GM23248 (cell line): ENCODE measurements at regions not wholly inside any gene's neighbourhood (a gene's known extent, or its start where the extent isn't known, plus 50 kb on each side); places are given as distances from the start of the nearest gene placed in this dataset.

Source experiments
- DNase-seq: peaks from one replicate; pipeline ENCODE4 v3.0.0-alpha.2; 2015
- H2AFZ ChIP-seq: fragments of 200-600 bp; sonication (generic); 2 replicates; pipeline ENCODE4 v1.6.1; 2016; ENCODE audit warnings: antibody characterized with exemption
- H3F3A ChIP-seq: fragments of 200-600 bp; sonication (generic); 2 replicates; pipeline ENCODE4 v1.6.1; 2016; ENCODE audit warnings: mild to moderate bottlenecking, antibody characterized with exemption, mixed run types; ENCODE audit not compliant: insufficient read depth
- H3K27ac ChIP-seq: fragments of 200-600 bp; sonication (generic); 2 replicates; pipeline ENCODE4 v1.5.1; 2016; ENCODE audit warnings: mild to moderate bottlenecking
- H3K27me3 ChIP-seq: fragments of 200-600 bp; sonication (generic); replicated peaks from 2 replicates; pipeline ENCODE4 v1.6.1; 2016; ENCODE audit warnings: mild to moderate bottlenecking; ENCODE audit not compliant: insufficient read depth
- H3K36me3 ChIP-seq: fragments of 200-600 bp; sonication (generic); 2 replicates; pipeline ENCODE4 v1.6.1; 2016; ENCODE audit warnings: low read depth, mild to moderate bottlenecking
- H3K4me1 ChIP-seq: fragments of 200-600 bp; sonication (generic); 2 replicates; pipeline ENCODE4 v1.6.1; 2016; ENCODE audit warnings: mild to moderate bottlenecking; ENCODE audit not compliant: insufficient read depth
- H3K4me2 ChIP-seq: fragments of 200-600 bp; sonication (generic); one replicate; pipeline ENCODE4 v1.6.1; 2016; ENCODE audit warnings: mild to moderate bottlenecking; ENCODE audit not compliant: unreplicated experiment
- H3K4me3 ChIP-seq: fragments of 200-600 bp; sonication (generic); 2 replicates; pipeline ENCODE4 v1.5.1; 2016; ENCODE audit warnings: mild to moderate bottlenecking
- H3K79me2 ChIP-seq: fragments of 200-600 bp; sonication (generic); 2 replicates; pipeline ENCODE4 v1.6.1; 2016; ENCODE audit warnings: mild to moderate bottlenecking; ENCODE audit not compliant: insufficient read depth
- H3K9ac ChIP-seq: fragments of 200-600 bp; sonication (generic); 2 replicates; pipeline ENCODE4 v1.6.1; 2016; ENCODE audit warnings: mild to moderate bottlenecking
- H3K9me2 ChIP-seq: fragments of 200-600 bp; sonication (generic); 2 replicates; pipeline ENCODE4 v1.6.1; 2016; ENCODE audit warnings: mixed run types, mild to moderate bottlenecking, moderate library complexity; ENCODE audit not compliant: insufficient read depth
- H3K9me3 ChIP-seq: fragments of 200-600 bp; sonication (generic); one replicate; pipeline ENCODE4 v1.6.1; 2017; ENCODE audit warnings: low read depth
- H4K20me1 ChIP-seq: fragments of 200-600 bp; sonication (generic); 2 replicates; pipeline ENCODE4 v1.6.0; 2016; ENCODE audit not compliant: insufficient read depth
- EZH2 ChIP-seq: fragments of 200-600 bp; sonication (generic); IDR thresholded peaks from 2 replicates; pipeline ENCODE4 v1.6.1; 2018; ENCODE audit warnings: antibody characterized with exemption, mild to moderate bottlenecking; ENCODE audit not compliant: insufficient read depth, poor library complexity, severe bottlenecking
- EZH2phosphoT487 ChIP-seq: fragments of 200-600 bp; sonication (generic); IDR thresholded peaks from 2 replicates; pipeline ENCODE4 v1.6.1; 2018; ENCODE audit warnings: antibody characterized with exemption, moderate library complexity, mild to moderate bottlenecking, low read depth; ENCODE audit not compliant: insufficient read depth
- WGBS, 2 experiments: methylation state at CpG; one replicate each; pipeline ENCODE4 v1.1.6; 2015 to 2017; ENCODE audit warnings: low lambda C conversion rate in 2 of 2, low coverage in 1 of 2; ENCODE audit errors: missing lambda C conversion rate in 2 of 2; 5-methylcytosine and 5-hydroxymethylcytosine counted together
- in situ Hi-C: fragments of 300-500 bp; cut with MboI; formaldehyde crosslinking; loops from 2 replicates; pipeline ENCODE4 v1.15.0; 2020

GRCh38 chr1:3954170-3955169 is 54.4 kb upstream of the C1orf174 start:
- TF ChIP-seq EZH2, result no peak
- TF ChIP-seq EZH2phosphoT487, result no peak
- H3K36me3 ChIP-seq, result no peaks in the 10 kb centered on the region
- H3K27ac ChIP-seq, result no peak overlapping the region
- no peaks in the 10 kb centered on the region for H3K79me2 ChIP-seq
- H3K9me2 ChIP-seq, result no peaks in the 10 kb centered on the region
- H3K9ac ChIP-seq, result no peak overlapping the region
- no peaks in the 10 kb centered on the region for H4K20me1 ChIP-seq
- no peaks in the 10 kb centered on the region for H3F3A ChIP-seq
- H2AFZ ChIP-seq, result no peak overlapping the region
- no peaks in the 10 kb centered on the region for H3K4me1 ChIP-seq
- WGBS, 2 experiments, result 18 to 19% methylated on average over 25 to 29 of the region's 29 CpGs
- H3K9me3 ChIP-seq, result no peaks in the 10 kb centered on the region
- H3K4me2 ChIP-seq, result no peak overlapping the region
- H3K4me3 ChIP-seq, result no peak overlapping the region
- no peak for DNase-seq
- in situ Hi-C loops, result no loop called here
- no peaks in the 10 kb centered on the region for H3K27me3 ChIP-seq

DNA sequence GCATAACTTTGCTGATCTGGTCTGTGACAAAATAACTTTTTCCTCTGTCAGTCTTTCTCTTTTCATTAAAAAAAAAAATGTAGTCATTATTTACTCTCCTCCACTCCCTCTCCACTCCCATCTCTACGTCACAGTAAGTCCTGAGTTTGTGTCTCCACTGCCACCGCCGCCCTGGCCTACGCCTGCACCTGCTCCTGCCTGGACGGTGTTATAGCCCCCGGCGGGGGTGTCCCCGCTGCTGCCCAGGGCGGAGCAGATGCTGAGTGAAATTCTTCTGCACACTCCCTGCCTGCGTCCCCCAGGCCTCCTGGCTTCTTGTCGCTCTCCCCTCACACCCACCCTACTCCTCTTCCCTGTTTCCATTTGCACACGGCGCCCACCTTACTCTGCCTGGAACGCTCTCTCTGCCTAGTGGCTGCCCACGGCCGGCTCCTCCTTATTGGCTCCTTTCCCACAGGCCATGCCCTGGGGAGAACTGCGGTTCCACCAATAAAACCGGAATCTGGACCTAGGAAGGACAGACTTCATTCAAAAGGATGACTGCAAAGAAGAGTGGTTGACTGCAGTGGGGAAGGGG is 55.2 kb upstream of the C1orf174 start:
- TF ChIP-seq EZH2 (no peak), EZH2phosphoT487 (no peak)
- Histone ChIP-seq H3K27ac (no peak overlapping the region), H3K4me3 (no peak overlapping the region), H3K9me2 (no peaks in the 10 kb centered on the region), H3K79me2 (no peaks in the 10 kb centered on the region), H3K4me2 (no peak overlapping the region), H4K20me1 (no peaks in the 10 kb centered on the region), H3K9me3 (no peaks in the 10 kb centered on the region), H3K4me1 (no peaks in the 10 kb centered on the region), H3F3A (no peaks in the 10 kb centered on the region), H3K36me3 (no peaks in the 10 kb centered on the region), H3K9ac (no peak overlapping the region), H2AFZ (no peak overlapping the region), H3K27me3 (no peaks in the 10 kb centered on the region)
- in situ Hi-C loops, result no loop called here
- no peak for DNase-seq
- WGBS, 2 experiments, result 32% methylated on average over 17 to 18 of the region's 18 CpGs

DNA sequence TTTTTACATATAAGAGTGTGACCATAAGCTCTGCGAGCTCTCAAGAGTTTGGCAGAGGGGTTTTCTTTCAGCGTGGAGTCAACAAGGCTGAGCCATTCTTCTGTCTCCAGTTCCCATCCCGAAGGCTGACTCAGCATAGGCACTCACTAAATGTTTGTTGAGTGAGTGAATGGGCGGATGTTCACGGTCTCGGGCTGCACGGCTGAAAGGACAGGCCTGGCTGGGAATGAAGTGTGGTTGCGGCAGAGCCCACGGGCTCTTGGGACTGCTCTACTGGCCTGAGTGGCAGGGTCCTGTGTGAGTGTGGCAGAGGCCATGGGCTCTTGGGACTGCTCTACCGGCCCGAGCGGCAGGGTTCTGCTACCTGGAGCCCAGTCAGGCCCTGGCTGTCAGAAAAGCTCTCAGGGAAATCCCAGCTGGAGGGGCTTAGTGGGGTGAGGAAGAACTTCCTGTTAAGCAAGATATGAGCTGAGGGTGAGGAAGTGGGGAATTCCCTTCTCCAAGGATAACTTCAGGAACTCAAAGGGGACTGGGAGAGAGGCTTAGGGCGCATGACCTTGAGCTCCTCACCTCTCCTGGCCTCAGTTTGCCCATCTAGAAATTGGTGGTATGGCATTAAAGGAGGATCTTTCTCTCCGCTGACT is 56.6 kb upstream of the C1orf174 start:
- Histone ChIP-seq H3K79me2 (no peaks in the 10 kb centered on the region), H3K9me3 (no peaks in the 10 kb centered on the region), H3K9ac (no peak overlapping the region), H3K27ac (no peak overlapping the region), H3K27me3 (no peaks in the 10 kb centered on the region), H2AFZ (no peak overlapping the region), H3K9me2 (no peaks in the 10 kb centered on the region), H3F3A (no peaks in the 10 kb centered on the region), H3K4me1 (no peaks in the 10 kb centered on the region), H3K4me3 (no peak overlapping the region), H3K36me3 (no peaks in the 10 kb centered on the region), H4K20me1 (no peaks in the 10 kb centered on the region), H3K4me2 (no peak overlapping the region)
- 47 to 52% methylated on average over 14 of the region's 14 CpGs for WGBS, 2 experiments
- TF ChIP-seq EZH2phosphoT487 (no peak), EZH2 (no peak)
- in situ Hi-C loops, result no loop called here
- no peak for DNase-seq

- no peaks in the 10 kb centered on the region for H3K79me2 ChIP-seq
- no peaks in the 10 kb centered on the region for H4K20me1 ChIP-seq
- H3K4me1 ChIP-seq, result no peaks in the 10 kb centered on the region
- in situ Hi-C loops, result no loop called here
- no peak overlapping the region for H3K27ac ChIP-seq
- H3F3A ChIP-seq, result no peaks in the 10 kb centered on the region
- no peak overlapping the region for H3K4me2 ChIP-seq
- 32 to 37% methylated on average over 12 of the region's 12 CpGs for WGBS, 2 experiments
- DNase-seq, result no peak
- TF ChIP-seq EZH2phosphoT487 (no peak), EZH2 (no peak)
- H3K36me3 ChIP-seq, result no peaks in the 10 kb centered on the region
- H3K9ac ChIP-seq, result no peak overlapping the region
- H3K9me2 ChIP-seq, result no peaks in the 10 kb centered on the region
- no peaks in the 10 kb centered on the region for H3K9me3 ChIP-seq
- H2AFZ ChIP-seq, result no peak overlapping the region
- H3K27me3 ChIP-seq, result no peaks in the 10 kb centered on the region
- H3K4me3 ChIP-seq, result no peak overlapping the region
Measured at GRCh38 chr1:3959361-3959760, 59.3 kb upstream of the C1orf174 start.
